T-helper 2 cell (primary cell): ENCODE measurements at regions not wholly inside any gene's neighbourhood (a gene's known extent, or its start where the extent isn't known, plus 50 kb on each side); places are given as distances from the start of the nearest gene placed in this dataset.
"Not testable (repeated sequence)": the region's sequence is repeated elsewhere in the genome, so short reads cannot be mapped to it uniquely, and the experiment has no call there.

Experiments used
- DNase-seq, 5 experiments: peaks; one replicate each; pipeline versions ENCODE4 v3.0.0 to v3.0.0-alpha.2; 2012 to 2022

DNA sequence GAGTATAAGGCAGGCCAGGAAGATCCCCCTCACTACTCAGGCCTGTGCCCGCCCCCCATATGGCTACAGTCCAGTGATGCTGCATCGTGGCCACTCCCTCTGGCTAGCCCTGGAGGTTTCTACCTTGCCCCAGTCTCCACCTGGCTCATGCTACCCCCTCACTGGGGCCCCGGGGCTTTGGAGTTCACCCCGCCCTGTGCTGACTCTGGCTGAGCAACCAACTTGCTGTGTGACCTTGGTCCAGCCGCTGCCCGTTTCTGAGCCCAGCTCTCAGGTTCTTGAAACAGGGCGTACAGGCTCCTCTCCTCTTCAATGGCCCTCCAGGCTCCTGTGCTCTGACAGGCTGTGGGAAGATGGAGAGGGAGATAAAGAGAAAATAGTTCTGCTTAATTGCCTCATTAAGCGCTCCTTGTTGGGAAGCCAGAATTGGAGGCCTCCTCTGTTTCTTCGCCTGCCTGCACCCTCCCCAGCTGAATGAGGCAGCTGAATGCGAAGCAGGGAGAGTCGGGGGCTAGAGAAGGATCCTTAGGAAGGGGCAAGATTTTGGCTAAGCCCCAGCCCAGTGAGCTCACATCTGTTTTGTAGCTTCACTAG, 138.2 kb upstream of the NCOR2 start:
- no peak for DNase-seq

DNA sequence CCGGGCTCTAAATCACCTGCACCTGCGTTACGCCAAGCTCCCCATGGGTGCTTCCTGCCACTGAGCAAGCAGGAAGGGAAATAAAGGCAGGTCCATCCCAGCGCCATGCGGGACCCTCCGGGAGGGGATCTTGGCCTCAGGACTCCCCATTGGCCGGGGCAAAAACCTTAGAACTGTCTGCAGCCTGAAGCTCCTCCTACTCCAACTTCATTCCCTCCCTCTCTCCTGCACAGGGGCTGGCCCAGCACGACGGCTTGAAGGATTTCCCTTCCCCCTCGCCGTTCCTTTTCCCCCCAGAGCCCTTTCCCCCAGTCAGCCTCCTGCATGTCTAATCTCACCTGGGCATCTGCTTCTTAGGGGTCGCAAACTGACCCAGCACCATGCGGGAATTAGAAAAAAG, 137.2 kb upstream of the NCOR2 start:
- DNase-seq: no peak

DNA sequence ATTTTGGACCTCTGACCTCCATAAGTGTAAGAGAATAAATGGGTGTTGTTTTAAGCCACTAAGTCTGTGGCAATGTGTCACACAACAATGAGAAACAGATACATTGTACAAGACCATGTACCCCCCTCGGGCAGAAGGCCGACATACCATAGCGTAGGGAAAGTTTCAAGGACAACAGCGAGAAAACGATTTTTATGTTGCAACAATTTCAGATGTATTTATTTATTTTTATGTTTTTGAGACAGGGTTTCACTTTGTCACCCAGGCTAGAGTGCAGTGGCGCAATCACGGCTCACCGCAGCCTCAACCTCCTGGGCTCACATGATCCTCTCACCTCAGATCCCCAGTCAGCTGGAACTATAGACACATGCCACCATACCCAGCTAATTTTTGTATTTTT, 136.4 kb upstream of the NCOR2 start:
- DNase-seq: no peak

DNA sequence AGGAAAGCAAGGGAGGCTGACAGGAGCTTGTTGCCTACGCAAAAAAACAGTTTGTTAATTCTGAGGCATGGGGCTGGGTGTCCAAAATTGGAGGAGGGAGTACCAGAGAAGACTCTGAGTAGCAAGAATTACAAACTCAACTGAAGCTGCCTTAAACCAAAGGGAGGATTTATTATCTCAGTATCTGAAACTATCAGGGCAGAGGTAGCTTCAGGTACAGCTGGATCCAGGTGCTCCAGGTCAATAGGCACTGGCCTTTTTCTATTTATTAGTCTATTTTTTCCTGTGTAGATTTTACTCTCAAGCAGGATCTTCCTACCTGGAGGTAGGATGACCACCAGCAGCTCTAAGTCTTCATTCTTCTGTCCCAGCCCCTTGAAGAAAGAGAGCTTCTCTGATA, 135.3 kb upstream of the NCOR2 start:
- DNase-seq: no peak

DNA sequence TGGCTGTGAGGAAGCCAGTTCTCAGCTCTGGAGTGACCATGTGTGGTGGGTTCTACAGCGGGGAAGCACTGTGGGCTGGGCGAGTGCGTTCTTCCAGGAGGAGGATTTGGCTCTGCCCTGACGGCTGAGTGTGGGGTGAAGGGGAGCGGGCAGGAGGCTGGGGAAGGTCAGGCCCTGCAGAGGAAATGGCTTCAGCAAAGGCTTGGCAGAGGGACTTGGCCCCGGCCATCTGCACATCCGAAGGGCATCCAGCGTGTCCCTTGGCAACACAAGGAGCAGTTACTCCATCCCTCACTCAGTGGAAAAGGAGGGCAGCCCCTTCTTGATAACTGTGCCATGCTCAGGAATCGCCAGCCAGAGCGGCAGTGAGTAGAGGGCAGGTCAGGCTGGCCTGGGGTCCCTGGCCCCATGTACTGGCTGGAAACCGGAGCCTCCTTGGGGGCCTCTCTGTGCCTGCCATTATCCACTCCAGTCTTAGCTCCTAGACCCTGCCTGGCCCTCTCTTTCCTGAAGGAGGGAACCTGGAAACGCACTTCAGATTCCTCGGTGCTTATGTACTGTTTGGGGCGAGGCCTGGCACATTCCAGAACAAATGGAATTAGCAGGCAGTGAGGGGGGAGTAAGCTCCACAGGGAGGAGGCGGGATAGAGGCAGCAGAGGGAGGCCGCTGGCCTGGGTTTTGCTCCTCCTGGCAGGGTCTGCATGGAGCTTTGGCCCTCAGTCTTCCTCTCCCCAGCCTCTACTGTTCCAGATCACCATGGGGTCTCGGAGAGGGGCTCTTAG, 133.6 kb upstream of the NCOR2 start:
- DNase-seq: no peak

DNA sequence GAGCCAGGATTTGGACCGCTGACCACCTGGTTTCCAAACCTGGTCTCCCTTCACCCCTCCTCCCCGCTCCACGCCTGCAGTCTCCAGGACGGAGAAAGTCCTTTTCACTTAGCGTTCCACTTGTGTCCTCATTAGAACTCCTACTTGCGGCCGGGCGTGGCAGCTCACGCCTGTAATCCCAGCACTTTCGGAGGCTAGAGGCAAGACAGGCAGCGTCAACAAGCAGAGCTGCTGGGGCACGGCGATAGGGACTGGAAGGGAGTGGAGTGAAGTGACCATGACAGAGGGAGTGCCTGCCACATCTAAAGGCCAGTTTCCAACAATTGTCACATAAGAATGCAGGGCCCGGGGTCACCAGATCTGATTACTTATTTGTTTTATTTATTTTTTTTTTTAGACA, 132.5 kb upstream of the NCOR2 start:
- no peak for DNase-seq

DNA sequence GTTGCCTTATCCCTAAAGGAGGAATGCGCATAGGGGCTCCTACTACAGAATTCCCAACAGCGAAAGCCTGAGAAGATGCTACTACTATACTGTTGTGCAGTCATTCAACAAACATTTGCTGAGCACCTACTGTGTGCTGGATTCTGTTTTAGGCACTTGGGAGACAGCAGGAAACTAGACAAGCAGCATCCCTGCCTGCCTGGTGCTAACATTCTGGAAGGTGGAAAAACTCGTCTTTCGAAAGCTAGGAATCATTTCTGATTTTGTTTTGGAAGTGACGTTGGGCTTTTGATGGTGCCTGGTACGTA, 131.5 kb upstream of the NCOR2 start:
- no peak for DNase-seq

DNA sequence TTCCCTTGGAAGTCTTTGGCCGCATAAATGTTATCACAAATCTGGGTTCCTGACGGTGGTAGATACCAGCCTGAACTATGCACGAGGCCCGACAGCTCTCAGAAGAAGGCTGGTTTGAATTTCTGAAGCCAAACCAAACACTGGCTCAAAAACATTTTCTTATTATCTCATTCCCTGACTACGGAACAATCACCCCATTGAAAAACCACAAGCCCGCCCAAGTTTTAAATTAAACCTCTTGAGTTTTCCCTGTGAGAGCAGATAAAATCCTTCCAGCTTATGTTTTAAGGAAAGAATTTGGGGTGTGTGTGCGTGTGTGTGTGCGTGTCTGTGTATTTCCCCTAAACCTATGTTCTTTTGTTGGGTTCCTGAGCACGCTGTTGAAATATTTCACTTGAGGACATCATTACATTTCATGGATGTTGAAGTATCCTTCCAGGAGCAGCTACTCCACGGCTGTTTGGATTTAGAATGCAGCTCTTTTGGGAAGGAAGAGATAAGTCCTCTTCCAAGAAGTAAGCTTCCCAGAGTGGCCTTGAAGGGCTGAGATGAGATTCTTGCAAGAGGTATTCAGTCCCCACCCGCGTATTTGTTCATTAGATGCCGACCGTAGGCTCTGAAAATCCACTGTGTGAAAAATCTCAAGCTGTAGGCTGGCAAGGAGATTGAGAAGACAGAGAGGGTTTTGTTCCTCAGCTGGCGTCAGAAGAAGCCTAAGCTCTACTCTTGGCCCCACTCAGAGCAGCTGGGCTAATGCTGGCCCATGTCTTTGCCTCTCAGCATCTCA, 131.0 kb upstream of the NCOR2 start:
- DNase-seq: no peak

DNA sequence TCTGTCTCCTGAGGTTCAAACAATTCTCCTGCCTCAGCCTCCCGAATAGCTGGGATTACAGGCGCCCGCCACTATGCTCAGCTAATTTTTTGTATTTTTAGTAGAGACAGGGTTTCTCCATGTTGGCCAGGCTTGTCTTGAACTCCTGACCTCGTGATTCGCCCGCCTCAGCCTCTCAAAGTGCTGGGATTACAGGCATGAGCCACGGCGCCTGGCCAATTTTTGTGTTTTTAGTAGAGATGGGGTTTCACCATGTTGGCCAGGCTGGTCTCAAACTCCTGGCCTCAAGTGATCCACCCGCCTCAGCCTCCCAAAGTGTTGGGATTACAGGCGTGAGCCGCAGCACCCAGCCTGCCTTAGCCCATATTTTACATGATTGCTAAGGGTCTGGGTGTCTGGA, 130.3 kb upstream of the NCOR2 start:
- not testable (repeated sequence) for DNase-seq

DNA sequence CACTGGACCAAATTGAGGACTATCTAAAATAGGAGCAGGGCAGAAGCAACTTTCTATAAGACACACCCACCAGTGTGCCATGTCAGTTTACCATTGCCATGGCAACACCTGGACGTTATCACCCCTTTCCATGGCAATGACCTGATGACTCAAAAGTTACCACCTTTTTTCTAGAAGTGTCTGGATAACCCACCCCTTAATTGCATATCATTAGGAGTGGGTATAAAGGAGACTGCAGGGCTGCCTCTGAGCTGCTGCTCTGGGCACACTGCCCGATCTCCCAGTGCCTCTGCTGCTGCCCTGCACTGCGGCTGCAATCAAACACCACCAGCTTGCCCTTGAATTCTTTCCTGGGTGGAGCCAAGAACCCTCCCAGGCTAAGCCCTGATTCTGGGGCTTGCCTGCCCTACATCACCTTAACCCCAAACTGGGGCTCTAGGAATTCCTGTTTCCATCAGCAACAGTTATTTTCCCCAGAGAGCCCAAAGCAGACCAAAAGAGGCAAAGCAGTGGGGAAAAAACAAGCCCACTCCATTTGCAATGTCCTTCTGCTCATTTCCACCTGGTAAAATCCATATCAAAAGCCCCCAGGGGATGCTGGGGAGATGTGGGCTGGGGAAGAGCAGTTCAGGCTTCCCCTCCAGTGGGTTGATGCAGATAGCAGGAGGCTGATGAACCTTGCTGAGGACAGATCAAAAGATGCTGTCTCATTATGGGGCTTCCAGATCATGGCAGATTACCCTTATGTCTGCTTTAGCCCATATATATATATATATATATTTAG, 129.5 kb upstream of the NCOR2 start:
- DNase-seq: no peak

DNA sequence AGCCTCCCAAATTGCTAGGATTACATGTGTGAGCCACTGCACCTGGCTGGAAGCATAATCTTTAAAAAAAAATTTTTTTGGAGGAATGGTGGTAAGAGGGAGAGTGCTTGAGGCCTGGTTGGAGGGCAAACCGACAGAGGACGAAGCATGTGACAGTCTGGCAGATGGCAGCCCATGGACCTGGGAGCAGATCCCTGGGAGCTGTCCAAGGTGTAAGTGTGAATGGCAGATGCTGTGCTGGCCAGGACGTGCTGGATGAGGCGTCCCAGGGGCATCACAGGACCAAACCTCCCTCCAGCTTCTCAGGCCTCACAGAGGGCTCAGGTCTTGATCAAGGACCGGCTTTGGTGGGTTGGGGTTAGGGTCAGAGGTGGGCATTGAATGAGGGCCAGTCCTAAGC, 128.4 kb upstream of the NCOR2 start:
- no peak for DNase-seq

DNA sequence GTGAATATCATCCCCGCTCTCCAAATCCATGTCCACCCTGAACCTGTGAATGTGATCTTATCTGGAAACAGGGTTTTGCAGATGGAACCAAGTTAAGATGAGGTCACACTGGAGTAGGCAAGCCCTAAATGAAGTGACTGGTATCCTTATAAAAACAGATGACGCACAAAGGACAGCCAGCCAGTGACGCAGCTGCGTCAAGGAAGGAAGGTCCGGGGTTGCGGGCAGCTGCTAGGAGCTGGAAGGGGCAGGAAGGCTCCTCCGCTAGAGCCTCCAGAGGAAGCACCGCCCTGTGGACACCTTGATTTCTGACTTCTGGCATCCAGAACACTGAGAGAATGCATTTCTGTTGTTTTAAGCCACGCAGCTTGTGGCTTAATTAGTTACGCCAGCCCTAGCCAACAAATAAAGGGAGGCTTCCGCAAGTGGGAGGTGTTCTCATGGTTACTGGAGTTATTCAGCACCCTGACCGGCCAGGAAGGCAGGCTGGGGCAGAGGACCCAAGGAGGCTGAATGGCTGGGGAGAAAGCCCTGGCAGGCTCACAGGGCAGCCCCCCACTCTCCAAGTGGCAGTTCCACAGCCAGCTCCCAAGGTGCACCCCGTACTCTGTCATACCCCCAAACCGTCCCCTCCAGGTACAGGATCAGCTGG, 127.6 kb upstream of the NCOR2 start:
- DNase-seq: no peak

DNA sequence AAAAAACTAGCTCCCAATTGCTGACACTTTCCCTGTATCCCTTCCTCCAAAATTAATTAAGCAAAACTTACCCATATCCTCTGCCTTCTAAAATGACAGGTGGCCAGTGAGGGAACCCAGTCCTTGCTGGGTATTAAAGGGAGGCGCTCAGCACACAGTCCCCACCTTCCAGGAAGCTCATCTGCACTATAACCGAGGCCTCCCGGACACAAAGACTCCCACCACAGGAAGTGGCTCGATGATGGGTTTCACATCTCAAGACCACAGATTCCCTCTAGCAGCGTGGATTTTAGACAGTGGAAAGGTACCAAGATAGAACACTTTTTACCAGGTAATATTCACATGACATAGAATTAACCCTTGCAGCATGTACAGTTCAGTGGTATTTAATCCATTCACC, 126.8 kb upstream of the NCOR2 start:
- peak in 2 of 5 experiments; percentile 15 to 75 for DNase-seq

DNA sequence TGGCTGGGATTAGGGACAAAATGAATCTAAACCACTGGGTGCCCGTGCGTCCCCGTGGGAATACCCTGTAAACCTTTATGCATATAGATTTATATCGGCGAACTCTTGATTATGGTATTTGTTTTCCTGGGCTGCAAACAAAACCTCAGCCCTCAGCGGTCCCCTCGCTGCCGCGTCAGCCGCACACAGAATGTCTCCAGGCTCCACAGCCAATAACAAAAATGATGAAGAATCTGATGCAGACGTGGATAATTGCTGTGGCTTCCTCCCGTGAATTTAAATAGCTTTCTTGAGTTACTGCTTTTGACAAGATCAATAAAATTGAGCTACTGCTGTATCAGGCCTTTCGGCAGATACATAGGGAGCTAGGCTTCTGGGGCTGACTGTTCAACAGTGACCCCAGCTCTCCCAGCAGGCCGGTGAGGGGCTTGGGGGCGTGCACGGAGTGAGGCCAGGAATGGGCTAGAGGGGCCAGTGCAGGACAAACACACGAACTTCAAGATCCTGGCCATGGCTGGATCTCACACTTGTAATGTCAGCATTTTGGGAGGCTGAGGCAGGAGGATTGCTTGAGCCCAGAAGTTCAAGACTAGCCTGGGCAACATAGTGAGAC, 125.8 kb upstream of the NCOR2 start:
- no peak for DNase-seq

DNA sequence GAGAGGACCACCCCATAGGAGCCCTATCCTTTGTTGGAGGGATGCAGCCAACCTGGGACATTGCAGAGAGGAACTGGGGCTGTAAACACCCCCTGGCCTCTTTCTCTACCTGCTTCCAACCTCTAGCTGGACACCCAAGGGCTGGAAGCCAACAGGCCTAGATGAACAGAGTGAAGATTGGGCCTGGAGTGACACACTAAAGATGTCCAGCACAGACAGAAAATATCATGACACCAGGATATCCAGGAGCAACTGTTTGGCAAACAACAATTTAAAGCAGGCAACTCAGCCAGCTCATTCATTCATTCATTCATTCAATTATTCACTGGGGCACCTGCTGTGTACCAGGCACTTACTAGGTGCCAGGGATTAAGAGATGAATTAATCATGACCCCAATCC, 125.0 kb upstream of the NCOR2 start:
- no peak for DNase-seq

DNA sequence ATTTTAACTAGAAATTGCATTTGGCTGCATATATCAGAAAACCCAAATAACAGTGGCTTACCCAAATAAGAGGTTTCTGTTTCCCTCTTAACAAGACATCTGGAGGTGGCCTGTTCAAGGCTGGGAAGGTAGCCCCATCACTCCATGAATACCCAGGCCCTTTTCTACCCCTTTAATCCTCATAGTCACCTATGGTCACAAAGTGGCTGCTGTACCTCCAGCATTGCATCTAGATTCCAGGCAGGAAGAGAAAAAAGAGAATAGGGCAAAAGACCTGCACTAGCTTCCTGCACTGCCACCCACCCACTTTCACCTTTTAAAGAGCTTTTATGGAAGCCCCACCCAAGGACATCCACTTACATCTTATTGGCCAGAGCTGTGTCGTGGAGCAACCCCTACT, 124.0 kb upstream of the NCOR2 start:
- DNase-seq: no peak

DNA sequence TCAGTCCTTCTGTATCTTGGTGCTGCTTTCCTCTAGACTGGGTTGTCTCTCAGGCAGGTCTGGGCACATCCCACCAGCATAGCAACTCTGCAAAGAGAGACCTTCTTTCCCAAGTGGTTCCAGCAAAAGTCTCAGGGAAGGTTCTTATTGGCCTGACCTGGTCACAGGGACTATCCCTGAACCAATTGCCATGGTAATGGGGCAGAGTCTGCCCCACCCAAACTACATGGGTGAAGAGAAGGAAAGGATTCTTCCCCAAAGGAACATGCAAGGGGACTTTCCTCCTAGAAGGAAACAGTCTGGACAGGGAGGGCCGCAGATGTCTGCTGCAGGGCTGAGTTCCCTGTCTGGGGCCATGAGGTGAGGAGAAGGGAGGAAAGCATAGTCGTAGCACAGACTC, 122.2 kb upstream of the NCOR2 start:
- no peak for DNase-seq

DNA sequence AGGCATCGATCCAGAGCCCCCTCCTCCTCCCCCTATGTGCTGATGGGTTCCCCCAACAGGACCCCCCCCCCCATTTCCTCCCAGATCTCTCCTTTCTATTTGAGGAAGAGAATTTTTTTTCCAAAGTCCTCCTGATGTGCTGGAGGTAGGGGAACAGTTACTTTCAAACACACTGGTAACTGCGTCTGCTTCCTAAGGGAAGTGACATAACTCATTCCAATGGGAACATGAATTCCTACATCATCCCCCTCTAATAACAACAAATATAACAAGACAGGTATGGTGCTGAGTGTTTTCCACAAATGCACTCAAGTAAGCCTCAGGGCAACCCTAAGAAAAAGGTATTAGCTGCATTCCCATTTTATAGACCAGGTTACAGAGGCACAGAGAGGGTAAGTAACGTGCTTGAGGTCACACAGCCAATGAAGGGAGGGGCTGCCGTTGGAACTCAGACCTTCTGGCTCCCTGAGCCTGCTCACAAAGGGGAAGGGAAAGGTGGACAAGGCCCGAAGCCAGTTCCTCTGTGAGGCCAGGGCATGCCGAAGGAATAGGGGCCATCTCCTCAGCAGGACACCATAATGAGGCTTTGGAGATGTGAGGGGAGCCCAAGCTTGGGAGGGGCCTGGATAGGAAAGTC, 121.1 kb upstream of the NCOR2 start:
- DNase-seq: no peak

DNA sequence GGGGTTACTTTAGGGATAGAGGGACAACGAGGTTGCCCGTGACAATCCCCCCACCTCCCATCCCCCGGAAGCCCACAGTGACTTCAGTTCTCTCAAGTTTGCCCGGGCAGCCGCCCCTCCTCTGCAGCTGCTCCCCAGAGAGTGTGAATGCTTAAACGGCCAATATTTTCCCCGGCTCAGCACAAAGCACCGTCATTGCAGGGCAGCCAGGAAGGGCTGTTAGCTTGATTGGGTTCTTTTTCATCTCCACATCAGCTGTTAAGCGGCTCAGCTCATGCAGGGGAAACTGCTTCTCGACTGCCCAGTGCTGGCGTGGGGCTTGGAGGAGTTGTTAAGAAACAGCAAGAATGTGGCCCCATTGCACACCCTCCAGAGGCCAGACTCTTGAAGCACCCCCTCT, 120.5 kb upstream of the NCOR2 start:
- peak in 1 of 5 experiments; percentile 6 for DNase-seq

DNA sequence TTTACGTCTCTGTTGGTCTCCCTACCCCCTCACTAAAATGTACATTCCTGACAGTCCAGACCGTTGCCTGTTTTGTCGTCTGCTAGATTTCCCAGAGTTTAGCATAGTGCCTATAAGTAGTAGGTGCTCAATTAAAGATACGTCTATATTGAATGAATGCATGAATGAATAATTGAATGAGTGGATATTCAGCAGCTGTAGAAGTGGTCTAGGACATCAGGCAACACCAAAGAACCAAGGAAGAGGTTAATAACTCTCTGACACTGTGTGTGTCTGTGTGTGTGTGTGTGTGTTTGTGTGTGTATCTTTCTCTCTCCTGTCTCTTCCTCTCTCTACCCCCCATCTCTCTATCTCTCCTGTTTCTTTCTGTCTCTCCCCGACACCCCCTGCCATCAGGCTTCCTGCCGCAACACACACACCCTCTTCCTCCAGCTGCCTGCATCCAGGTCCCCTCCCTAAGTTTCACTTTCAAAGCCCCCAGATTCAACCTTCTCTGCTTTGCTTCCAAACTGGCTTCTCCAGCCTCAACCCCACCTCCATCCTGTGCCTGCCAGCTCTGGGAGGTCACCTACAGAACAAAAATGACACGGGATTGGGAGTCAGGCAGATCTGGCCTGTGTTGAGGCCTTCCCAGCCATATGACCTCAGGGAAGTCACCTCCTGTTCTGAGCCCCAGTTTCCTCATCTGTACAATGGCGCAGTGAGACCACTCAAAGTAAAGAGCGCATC, 119.9 kb upstream of the NCOR2 start:
- peak in 1 of 5 experiments; percentile 8 for DNase-seq
